HG02870 (cell line): ENCODE measurements at regions not wholly inside any gene's neighbourhood (a gene's known extent, or its start where the extent isn't known, plus 50 kb on each side); places are given as distances from the start of the nearest gene placed in this dataset.
"Not testable (repeated sequence)": the region's sequence is repeated elsewhere in the genome, so short reads cannot be mapped to it uniquely, and the experiment has no call there.

Source experiments
- ATAC-seq: cut with Tn5 transposase; IDR thresholded peaks from one replicate; pipeline ENCODE4 v1.9.1; 2021; ENCODE audit warnings: mild to moderate bottlenecking, moderate library complexity; ENCODE audit not compliant: unreplicated experiment

- not testable (repeated sequence) for ATAC-seq
Measured at GRCh38 chr10:45117940-45118339, 117.2 kb downstream of the ZNF22 start.

DNA sequence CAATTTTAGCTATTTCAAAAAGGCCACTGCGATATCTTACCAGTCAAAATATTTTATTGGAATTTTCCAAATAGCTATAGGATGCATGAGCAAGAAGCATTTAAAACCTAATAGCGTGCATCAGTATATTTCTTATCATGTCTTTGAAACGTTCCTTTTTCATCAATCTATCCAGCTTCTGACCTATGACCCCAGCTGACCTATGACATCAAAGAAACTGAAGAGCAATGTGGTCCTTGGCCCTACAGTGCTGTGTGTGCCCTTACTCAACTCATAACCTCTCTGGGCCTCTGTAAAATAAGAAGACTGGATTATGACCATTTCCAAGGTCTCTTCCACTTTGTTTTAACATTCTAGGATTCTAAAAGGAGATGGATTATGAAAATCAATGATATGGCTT lies 118.2 kb downstream of the ZNF22 start:
- ATAC-seq = no peak

DNA sequence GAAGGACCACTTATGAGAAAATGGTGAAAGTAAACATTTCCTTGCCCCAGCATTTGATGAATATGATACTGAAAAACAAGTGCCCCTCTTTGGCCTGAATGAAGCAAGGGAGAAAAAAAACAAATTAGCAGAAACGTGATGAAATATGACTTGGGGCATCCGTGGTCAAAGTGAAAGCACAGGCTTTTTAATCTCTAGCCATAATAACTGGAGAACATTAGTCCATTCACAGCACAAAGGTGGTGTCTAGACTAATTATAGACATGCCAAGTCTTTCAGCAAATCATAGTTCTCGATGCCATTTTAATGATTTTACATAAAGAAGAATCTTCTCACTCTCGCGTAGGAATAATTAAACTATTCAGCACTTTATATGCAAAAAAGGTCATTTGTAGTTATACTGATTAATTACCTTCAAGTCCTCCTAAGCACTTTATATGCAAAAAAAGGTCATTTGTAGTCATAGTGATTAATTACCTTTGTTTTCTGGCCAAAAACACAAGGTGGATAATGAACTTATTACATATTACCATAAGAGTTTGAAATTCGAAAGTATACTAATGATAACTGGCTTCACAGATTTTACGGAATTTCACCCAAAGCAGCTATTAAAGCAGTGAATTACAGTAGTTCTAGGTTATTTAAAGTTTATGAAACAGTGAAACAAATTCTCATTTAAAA lies 121.6 kb downstream of the ZNF22 start:
- ATAC-seq = not testable (repeated sequence)

DNA sequence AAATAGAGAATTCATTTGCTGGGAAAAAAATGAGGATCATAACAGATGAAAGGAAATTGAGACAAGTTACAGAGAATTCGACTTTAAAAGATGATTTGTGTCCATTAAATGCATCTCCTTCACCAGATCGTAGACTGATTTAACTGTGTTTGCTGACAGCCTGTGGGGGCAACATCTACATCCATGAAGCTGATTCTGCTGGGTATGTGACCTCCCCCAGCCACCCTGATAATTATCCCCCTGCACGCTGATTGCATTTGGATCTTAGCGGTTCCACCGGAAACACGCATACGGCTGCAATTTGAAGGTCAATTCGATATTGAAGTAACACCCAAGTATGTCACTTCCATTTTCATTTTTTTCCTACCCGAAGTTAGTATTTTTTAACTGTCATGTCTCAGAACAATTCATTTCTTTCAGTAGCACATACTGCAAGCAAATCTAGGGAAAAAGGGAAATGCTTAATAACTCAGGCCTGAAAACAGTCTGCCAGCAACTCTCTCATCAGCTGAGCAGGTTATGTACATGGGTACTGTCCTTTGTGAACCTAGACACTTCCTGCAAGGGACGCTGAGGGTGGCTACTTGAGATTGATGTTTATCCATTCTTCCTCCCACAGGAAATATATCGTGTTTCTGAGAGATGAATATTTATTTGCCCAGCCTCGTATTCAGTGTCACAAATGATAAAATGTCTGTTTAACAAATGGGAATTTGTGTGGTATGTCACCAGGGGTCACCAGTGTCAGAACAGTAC lies 134.9 kb downstream of the ZNF22 start:
- no peak for ATAC-seq

- no peak for ATAC-seq
Measured at GRCh38 chr10:45136256-45136655, 135.5 kb downstream of the ZNF22 start.

DNA sequence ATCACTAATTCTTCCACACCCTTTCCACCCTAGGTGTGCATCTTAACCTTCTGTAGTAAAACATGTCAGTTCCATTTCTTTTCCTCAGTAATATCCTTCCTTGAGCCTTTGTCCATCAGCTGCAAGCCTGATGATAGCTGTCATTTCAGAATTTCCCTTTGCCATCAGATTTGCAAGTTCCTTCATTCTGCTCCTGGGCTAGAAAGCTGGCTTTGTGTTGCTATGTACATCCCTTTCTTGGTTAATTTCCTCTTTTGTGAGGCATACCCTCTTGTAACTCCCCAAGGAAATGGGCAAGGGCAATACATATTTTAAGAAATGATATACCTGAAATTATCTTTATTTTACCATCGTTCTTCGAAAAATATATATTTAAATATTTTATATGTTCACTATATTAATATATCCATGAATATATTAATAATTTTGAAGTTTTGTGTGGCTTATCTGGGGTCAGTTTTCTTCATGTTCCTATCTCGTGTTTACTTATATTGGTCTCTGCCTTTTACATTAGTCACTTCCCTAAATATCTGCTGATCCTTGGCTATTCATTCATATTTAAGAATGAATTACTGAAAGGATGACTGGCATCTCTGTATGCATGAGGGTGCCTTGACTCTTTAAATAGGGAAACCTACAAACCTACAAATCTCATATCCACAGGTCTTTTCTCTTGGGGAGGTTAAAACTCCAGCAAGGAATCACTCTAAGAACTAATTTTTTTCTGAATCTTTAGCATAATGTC lies 143.8 kb downstream of the ZNF22 start:
- no peak for ATAC-seq

GRCh38 chr10:45145143-45145542 lies 144.4 kb downstream of the ZNF22 start:
- not testable (repeated sequence) for ATAC-seq

- no peak for ATAC-seq
Measured at GRCh38 chr10:45147000-45147399, 146.3 kb downstream of the ZNF22 start.

DNA sequence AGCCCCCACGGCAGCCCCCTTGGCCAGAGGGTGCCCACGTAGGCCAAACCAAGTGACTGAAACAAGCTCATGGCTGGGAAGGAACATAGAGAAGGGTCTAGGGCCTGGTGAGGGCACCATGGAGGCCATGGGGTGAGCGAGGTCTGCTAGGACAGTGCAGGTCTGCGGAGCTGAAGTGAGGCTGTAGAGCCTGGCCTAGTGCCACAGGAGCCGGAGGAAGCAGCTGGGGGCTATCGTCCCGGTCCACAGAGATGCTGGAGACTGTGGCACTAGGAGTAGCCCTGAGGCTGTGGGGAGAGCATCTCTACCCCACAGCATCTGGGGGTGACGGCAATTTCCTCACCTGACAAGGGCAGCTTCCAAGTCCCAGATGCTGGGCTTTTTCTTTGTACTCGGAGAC lies 150.3 kb downstream of the ZNF22 start:
- ATAC-seq = no peak

DNA sequence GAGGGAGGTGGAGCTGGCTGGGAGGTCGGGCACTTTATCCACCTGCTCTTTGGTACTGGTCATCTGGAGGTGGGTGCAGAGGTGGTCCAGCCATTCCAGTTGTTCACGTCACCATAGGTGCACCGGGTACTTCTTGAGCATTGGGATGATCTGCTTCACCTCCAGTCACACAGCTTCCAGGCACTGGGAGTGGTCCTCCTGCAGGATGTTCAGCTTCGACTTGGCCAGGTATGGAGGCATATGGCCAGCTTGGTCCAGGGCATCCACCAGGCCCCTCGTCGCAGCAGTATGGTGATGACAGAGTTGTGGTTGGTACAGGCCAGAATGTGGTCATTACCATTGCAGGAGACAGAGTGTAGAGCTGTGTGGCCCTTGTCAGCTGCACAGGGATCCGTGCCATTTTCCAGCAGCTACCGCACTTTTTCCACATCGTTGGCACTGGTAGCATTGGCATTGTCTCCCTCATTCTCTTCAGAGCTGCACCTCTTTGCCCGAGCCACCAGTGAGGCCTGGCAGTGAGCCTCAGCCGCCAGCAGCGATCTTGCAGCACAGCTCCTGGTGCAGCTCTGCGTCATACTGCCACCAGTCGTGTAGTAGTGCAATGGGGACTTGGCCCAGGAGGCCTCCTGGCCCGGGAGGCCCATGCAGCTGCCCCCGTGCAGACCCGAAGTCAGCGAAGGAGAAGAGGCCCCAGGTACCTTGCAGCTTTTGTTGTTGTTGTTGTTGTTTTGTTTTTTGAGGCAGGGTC lies 150.9 kb downstream of the ZNF22 start:
- ATAC-seq = no peak

GRCh38 chr10:45152726-45153125 lies 152.0 kb downstream of the ZNF22 start:
- ATAC-seq = no peak

DNA sequence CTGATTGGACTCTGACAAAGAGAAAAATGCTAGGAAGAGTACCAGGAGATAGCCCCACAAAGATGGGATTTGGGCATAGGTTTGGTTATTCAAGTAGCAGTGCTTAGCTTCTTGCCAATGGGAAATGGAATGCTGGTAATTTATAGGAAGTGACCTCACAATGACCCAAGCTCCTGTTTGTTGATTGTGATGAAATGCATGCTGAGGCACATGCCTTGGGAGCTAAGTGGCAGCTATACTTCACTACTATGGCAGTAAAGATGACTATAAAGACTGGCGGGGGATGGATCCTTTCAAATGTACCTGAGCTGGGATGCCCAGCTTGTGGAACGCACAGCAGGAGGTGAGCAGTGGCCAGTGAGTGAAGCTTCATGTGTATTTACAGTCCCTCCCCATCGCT lies 153.8 kb downstream of the ZNF22 start:
- no peak for ATAC-seq

DNA sequence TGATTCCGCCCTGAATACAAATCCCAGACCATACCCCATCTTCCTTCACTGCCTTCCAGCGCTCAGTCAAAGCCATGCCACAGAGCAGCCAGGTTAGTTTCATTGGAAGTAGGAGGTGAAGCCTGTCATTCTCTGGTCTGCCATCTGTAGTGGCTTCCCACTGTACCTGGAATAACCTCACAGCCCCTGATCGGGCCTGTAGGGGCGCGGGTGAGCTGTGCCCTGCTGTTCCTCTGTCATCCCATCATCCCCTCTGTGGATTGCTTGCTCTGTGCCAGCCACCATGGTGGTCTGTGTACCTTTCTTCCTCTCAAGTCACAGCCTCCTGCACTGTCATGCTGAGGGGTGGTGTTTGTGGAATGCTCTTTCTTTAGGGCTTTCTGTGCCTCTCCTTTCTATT lies 155.1 kb downstream of the ZNF22 start:
- ATAC-seq = no peak

- ATAC-seq = no peak
Measured at GRCh38 chr10:45160271-45160670, 155.1 kb downstream of the OR13A1 start.

DNA sequence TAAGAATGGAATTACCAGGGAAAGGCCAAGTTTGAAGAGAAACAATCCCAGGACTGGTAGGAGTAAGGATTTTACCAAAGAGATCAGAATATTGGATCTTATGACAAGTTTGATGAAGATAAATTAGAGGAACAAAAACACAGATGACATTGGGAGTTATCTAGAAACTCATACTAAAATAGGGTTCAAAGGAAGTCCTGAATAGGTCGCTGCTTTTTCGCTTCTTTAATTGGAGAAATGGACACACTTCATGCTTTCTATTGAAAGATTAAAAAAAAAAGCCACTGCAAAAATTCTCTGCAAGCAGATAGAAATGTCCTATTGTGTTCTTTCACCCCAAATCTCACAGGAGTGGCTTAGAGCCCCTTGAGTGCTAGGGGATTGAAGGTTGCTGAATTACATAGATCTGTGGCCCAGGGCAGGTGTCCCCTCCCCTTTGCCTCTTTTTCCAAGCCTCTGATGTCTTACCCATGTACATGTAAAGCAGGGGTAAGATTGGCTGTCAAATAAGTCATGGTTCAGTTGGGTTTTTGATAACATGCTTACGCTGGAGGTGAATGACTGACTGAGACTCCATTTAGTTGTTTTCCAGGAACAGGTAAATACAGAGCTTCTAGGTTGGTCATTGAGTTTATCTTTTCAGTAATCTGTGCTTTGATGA lies 152.0 kb downstream of the OR13A1 start:
- no peak for ATAC-seq

DNA sequence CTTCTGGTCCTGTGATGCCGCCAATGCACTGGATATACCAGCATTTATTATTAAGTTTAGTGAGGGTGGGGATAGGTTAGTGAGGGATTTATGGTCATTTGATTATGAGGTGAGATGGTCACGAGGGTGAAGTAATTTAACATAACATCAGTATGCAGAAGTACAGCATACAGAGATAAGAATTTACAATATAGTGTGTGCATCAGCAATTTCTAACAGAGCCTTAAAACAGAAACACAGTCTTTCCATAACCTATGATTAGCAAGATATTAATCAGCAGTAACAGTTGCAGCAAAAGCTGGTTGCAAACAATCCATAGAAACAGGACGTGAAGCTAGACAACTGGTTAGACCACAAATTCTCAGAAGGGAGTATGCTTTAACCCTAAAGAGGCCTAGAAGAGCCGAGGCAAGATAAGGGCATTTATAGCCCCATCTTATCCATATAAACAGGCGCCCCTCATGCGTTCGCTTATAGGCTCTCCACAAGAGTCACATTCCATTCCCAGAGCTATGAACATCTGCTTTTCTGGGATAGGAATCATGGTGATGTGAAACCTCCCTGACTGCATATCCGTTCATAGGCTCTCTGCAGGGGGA lies 139.8 kb downstream of the OR13A1 start:
- not testable (repeated sequence) for ATAC-seq

DNA sequence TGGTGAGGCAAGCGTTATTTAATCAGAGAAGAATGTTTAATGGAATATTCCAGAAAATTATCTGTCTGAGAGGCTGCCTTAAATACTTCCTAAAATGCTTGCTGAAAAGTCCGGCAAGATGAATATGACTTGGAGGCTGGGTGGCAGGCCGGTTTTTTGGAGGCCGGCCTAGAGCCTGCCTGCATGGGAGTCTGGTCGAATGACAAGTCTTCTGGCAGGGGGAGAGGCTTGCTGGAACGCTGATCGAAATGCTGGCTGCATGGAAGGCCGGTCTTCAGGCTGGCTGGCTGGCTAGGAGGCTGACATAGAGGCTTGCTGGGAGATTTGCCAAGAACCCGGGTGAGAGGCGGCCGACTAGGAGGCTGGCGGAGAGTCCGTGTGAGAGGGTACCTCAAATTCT lies 135.7 kb downstream of the OR13A1 start:
- ATAC-seq = no peak

DNA sequence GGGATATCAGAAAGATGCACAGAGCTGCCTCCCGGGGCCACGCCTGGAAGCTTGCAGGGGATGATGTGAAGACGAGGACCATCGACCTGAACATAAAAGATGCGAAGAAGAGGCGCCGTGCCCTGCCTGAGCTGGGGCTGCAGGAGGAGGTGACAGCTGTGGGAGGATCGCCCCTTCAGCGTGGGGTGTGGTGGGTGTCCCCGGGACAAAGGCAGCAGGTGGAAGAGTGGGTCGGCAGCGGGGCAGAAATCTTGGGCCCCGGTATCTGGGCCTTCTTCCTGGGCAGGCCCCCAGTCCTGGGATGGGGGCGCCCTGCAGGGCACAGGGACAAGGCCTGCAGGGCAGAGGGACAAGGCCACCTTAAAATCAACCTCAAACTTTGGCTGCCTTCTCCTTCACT lies 134.9 kb downstream of the OR13A1 start:
- ATAC-seq = no peak

DNA sequence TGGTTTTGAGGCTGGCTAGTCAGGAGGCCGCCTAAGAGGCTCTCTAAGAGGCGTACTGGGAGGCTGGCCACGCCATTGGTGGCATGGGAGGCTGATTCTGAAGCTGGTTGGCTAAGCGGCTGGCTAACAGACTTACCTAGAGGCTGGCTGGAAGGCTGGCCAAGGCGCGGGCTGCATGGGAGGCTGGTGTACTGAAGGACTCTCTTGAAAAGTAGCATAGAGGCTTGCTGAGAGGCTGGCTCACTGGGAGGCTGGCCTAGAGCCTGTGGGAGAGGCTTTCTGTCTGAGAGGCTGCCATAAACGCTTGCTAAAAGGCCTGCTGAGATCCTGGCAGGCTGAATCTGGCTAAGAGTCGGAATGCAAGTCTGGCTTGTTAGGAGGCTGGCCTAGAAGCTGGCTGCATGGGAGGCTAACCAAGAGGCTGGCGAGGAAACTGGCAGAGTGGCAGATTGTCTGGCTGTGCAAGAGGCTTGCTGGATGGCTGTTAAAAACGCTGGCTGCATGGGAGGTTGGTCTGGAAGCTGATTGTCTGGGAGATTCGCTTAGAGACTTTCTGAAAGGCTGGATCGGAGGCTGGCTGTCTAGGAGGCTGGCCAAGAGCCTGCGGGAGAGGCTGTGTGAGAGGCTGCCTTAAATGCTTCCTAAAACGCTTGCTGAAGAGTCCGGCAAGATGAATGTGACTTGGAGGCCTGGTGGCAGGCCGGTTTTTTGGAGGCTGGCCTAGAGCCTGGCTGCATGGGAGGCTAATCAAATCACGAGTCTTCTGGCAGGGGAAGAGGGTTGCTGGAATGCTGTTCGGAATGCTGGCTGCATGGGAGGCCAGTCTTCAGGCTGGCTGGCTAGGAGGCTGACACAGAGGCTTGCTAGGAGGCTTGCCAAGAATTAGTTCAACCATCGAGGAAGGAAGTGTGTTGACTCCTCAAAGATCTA lies 134.2 kb downstream of the OR13A1 start:
- no peak for ATAC-seq
